ENCODE measurements at regions not wholly inside any gene's neighbourhood (a gene's known extent, or its start where the extent isn't known, plus 50 kb on each side); places are given as distances from the start of the nearest gene placed in this dataset.
"Not testable (repeated sequence)": the region's sequence is repeated elsewhere in the genome, so short reads cannot be mapped to it uniquely, and the experiment has no call there.

DNA sequence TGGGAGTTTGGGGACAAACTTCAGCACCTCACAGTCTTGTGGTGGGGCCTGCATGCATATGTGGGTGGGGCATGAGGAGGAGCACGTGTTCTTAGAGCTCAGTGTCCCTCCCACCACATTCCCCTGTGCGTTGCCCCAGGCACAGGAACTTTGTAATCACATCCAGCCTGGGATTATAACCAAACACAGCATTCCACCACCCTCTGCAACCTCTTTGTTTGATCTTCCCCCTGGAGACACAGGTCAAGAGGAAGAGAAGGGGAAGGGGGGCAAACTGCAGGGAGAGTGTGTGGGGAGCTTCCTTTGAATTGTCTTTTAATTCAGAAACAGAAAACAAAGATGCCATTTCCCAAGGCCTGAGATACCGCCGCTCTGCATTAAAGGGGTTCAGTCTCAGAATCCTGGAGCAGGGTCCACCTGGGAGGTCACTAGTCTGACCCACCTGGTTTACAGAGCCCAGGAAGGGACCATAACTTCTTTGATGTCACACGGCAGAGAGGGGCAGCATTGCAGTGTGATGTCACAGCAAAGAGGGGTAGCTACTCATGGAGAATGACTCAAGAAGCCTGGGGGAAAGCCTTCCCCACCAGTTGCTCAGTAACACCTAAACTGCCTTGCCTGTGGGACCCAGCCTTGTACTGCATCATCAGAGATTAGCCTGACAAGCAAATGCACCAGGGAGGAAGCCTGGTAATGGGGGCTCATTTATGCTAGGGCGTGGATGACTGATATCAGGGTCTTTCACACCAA is 106.3 kb upstream of the RNU6-1 start:
- no peak for DNase-seq

DNA sequence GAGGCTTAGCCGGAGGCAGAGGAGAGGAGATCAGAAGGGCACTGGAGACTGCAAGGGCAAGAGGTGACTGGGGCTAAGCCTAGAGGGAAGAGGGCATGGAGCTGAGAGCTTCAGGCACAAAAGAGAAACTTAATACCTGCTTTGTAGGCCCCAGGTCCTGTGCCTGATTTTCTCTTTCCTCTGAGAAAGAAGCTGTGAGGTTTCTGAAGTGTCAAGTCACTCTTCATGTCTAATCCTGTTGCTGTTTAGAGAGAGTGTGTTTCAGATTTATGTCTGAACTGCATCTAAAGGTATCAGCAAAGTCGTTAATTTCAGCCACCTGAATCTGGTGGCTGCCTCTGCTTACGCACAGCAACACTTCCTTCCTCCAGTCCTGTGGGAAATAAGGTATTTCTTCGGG is 106.9 kb upstream of the RNU6-1 start:
- DNase-seq: no peak

- DNase-seq: no peak
Observed at GRCh38 chr15:67947254-67948039, 106.7 kb upstream of the PIAS1 start.

DNA sequence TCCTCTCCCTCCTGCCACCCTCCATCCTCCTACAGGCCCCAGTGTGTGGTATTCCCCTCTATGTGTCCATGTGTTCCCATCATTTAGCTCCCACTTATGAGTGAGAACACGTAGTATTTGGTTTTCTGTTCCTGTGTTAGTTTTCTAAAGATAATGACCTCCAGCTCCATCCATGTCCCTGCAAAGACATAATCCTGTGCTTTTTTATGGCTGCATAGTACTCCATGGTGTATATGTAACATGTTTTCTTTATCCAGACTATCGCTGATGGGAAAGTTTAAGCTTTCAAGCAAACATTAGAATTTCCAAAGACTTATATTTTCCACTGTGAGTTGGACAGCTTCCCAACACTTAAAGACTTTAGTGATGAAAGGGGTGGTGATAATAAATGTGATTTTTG is 105.9 kb upstream of the PIAS1 start:
- no peak for DNase-seq

DNA sequence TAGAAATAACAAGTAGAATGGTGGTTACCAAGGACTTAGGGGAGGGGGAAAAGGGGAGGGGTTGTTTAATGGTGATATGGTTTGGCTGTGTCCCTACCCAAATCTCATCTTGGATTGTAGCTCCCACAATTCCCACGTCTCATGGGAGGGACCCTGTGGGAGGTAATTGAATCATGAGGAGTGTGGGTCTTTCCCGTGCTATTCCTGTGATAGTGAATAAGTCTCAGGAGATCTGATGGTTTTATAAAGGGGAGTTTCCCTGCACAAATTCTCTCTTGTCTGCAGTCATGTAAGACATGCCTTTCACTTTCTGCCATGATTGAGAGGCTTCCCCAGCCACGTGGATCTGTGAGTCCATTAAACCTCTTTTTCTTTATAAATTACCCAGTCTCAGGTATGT is 102.9 kb upstream of the PIAS1 start:
- DNase-seq: not testable (repeated sequence)

- DNase-seq: no peak
Observed at GRCh38 chr15:67953299-67953698, 100.8 kb upstream of the PIAS1 start.

- DNase-seq: no peak
Observed at GRCh38 chr15:67955252-67955651, 98.9 kb upstream of the PIAS1 start.

GRCh38 chr15:67957435-67958132 is 96.5 kb upstream of the PIAS1 start:
- no peak for DNase-seq

DNA sequence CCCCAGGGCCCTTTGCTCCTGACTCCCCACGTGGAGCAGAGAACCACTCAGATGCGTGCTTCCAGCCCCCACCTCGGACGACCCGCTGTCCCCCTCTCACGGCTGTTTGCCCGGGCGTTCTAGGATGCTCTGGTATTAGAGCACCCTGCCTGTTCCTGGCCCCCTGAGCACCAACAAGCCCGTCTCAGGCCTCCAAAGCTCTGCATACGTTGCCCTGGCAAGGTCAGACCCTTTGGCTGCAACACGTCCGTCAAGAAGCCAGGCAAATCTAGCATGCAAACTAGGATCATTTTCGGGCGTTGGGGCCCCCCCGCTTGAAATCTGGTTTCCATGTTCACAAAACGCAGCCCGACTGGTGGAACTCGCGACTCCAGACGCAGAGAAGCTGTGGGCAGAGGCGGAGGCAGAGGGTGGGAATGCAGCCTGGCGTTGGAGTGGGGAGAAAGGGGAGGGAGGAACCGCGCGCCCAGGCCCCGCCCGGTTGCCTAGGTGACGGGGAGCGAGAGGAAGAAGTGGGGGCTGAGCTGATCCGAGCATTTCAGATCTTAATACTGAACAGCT is 86.2 kb upstream of the PIAS1 start:
- DNase-seq: peak; percentile 60

DNA sequence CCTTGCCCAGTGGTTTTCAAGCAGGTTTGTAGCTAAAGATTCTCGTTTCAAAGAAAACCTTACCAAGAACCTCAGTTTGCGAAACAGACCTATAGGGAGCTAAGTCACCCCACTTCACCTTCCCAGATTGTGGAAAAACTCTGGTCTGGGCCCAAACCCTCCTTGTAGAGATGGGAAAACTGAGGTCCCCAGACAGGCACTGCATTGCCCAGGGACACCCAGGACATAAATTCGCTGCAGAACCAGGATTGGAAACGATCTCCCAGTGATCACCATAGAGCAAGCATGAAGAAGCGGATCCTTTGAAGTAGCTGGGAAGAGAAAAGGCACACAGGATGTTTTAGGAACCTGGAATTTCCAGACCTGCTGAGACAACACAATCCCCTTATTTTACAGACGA is 85.6 kb upstream of the PIAS1 start:
- no peak for DNase-seq

GRCh38 chr15:67968966-67969365 is 85.1 kb upstream of the PIAS1 start:
- DNase-seq: no peak

DNA sequence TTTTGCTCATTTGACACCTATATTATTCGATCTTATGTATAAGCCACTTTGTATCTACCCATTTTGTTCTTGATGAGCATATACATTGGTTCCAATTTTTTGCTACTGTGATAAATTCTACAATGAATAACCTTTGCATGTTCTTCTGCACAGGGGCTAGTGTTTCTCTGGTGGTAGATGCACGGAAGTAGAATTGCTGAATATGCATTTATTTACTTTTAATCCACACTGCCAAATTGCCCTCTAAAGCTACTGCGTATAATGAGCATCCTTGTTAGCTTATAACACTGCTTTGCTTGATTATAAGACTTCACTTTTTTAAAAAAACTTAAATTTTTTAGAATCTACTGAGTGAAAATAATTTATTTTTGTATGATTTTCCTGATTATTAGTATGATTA is 84.2 kb upstream of the PIAS1 start:
- DNase-seq: no peak

DNA sequence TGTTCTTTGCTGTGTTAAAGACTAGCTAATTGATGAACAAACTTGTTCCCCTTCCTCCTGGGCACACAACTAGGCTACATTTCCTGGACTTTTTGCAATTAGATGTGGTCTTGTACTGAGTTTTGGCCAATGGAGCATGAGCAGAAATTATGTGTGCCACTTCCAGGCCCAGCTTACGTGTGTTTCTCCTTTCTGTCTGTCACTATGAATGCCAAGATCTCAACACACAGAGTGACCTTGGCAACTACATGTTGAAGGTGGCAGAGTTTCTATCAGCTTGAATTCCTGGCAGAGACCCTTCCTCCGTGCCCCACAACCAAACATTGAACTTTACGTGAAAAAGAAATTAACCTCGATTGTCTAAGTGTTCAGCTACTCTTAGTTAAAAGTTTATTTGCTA is 81.7 kb upstream of the PIAS1 start:
- DNase-seq: no peak

GRCh38 chr15:67973846-67974245 is 80.3 kb upstream of the PIAS1 start:
- DNase-seq: no peak

DNA sequence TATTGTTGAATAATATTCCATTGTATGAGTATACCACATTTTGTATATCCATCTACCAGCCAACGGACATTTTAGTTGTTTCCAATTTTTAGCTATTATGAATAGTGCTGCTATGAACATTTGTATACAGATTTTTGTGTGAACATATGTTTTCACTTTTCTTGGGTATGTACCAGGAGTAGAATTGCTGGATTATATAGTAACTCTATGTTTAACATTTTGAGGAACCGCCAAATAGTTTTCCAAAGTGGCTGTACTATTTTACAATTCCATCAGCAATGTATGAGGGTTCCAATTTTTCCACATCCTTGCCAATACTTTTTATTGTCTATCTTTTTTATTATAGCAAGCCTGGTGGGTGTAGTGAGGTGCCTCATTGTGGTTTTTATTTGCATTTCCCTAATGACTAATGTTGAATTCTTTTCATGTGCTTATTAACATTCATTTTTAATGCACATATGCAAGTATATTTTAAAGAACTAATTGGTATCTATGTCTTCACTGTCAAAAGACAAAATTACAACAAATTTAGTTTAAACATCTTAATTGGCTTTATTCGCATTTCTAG is 77.5 kb upstream of the PIAS1 start:
- no peak for DNase-seq

- no peak for DNase-seq
Observed at GRCh38 chr15:67977414-67978089, 76.6 kb upstream of the PIAS1 start.

GRCh38 chr15:67979281-67979680 is 74.8 kb upstream of the PIAS1 start:
- DNase-seq: no peak

DNA sequence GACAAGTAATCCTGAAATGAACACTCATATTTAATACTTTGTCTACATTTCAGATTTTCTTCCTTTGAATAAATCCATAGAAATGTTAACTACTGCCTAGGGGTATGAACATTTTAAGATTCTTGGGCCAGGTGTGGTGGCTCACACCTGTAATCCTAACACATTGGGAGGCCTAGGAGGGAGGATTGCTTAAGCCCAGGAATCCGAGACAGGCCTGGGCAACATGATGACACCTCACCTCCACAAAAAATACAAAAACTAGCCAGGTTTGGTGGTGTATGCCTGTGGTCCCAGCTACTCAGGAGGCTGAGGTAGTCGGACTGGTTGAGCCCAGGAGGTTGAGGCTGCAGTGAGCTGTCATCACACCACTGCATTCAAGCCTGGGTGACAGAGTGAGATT is 73.9 kb upstream of the PIAS1 start:
- DNase-seq: no peak

DNA sequence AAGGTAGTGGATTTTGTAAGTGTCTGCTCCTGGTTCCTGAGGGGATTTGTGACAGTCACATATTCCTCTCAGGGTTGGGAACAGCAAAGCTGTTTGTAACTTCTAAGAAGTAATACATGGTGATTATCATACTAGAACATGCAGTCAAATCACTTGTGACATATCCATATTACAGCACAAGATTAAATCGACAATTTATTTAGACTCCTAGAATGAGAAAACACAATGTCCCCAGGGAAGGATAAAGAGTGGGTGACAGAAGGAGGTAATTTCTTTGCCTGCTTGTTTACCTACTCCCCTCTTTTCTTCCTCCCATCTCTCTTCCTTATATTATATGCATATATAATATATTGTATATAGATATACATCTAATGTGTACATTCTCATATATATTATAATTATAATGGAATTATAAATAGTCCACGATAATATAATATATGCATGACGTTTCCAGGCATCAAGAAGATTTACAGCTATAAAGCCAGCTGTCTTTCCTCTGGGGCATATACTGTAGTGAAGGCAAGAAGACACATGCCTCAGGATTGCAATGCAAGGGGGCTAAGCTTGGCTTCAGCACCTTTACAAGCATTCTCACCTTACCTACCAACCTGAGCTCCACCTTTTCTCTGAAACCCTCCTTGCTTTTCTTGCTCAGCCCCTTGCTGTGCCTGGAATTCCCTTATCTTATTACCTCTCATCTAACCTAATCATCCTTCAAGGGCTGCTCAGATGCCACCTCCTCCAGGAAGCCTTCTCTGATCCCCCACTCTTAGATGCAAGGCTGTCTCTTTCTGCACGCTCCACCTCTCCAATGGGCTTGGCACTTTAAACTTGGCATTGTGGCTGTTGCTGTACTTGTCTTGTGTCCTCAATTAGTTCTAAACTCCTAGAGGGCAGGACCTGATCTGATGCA is 73.1 kb upstream of the PIAS1 start:
- DNase-seq: no peak

DNA sequence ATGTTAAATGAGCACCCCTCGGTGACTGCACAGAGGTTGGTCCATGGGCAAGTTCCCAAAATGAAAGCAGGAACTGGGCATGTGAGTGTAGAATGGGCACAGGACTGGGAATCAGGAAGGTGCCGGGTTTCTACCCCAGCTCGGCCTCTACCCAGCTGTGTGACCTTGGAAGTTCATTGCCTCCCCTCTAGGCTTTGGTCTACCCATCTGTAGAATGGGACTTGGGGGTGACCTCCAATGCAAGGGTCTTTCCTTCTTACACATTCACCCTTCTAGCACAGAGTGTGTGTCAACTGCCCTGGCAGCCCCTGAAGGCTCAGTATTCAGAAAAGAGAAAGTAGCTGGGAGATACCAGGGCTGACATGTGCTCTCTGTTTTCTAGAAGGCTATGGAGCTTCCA is 72.3 kb upstream of the PIAS1 start:
- no peak for DNase-seq

- no peak for DNase-seq
Observed at GRCh38 chr15:67991706-67992105, 62.4 kb upstream of the PIAS1 start.

GRCh38 chr15:67992411-67992810 is 61.7 kb upstream of the PIAS1 start:
- no peak for DNase-seq
